Sigmoid colon (tissue), 4 donors: ENCODE measurements at regions not wholly inside any gene's neighbourhood (a gene's known extent, or its start where the extent isn't known, plus 50 kb on each side); places are given as distances from the start of the nearest gene placed in this dataset.

Source experiments
- EP300 ChIP-seq, 4 donors: sonication (generic); formaldehyde crosslinking; IDR thresholded peaks; one replicate each; pipeline ENCODE4 v1.6.1; 2017; ENCODE audit warnings: antibody characterized with exemption in 4 of 4
- POLR2A ChIP-seq, 2 donors: fragments of 450-650 bp; IDR thresholded peaks; one replicate each; pipeline ENCODE4 v1.6.1; 2016; ENCODE audit warnings: antibody characterized with exemption in 2 of 2, mild to moderate bottlenecking in 2 of 2, moderate library complexity in 2 of 2
- TF ChIP-seq, protein P1 (sequence below), 4 experiments: fragments of 450-650 bp in 3 of 4; fragments of 200-600 bp in 1 of 4; IDR thresholded peaks; one replicate each; pipeline ENCODE4 v1.5.1; 2016 to 2019; ENCODE audit warnings: antibody characterized with exemption in 4 of 4, mild to moderate bottlenecking in 3 of 4, moderate library complexity in 2 of 4

DNA sequence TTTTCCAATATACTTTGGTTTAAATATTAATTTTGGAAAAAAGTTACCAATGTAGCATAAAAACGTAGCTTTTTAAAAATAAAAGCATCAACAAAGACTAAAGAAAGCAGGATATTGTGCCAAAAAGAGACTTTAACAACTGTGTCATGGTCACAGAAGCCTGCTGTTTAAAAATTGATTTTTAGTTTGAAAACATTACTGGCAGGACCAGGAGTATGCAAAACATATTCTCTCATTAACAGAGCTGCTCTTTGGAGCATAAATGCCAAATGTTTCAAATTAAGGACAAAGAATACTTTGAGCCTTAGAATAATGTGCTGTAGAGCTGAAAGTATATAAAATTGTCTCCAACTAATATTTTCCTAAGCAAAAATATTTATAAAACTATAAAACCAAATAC is 279.0 kb downstream of the ARAP2 start:
- TF ChIP-seq, protein P1, sequence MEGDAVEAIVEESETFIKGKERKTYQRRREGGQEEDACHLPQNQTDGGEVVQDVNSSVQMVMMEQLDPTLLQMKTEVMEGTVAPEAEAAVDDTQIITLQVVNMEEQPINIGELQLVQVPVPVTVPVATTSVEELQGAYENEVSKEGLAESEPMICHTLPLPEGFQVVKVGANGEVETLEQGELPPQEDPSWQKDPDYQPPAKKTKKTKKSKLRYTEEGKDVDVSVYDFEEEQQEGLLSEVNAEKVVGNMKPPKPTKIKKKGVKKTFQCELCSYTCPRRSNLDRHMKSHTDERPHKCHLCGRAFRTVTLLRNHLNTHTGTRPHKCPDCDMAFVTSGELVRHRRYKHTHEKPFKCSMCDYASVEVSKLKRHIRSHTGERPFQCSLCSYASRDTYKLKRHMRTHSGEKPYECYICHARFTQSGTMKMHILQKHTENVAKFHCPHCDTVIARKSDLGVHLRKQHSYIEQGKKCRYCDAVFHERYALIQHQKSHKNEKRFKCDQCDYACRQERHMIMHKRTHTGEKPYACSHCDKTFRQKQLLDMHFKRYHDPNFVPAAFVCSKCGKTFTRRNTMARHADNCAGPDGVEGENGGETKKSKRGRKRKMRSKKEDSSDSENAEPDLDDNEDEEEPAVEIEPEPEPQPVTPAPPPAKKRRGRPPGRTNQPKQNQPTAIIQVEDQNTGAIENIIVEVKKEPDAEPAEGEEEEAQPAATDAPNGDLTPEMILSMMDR (IDR thresholded peaks at IDR 0.05): no peak
- TF ChIP-seq EP300 (IDR thresholded peaks at IDR 0.05) (no peak), POLR2A (IDR thresholded peaks at IDR 0.05) (no peak)
